ENCODE measurements at regions not wholly inside any gene's neighbourhood (a gene's known extent, or its start where the extent isn't known, plus 50 kb on each side); places are given as distances from the start of the nearest gene placed in this dataset.

GRCh38 chr11:36719358-36720107 is 121.5 kb upstream of the RAG2 start:
- no peak for DNase-seq
- TF ChIP-seq GATA1 (IDR thresholded peaks at IDR 0.05; ENCODE audit: low read depth, low read length), result no peak
- TF ChIP-seq POLR2A (IDR thresholded peaks at IDR 0.05; ENCODE audit: low read length), result no peak

GRCh38 chr11:36718451-36718850 is 120.4 kb upstream of the RAG2 start:
- DNase-seq, result no peak

GRCh38 chr11:36713715-36714114 is 115.7 kb upstream of the RAG2 start:
- no peak for DNase-seq
- TF ChIP-seq GATA1 (IDR thresholded peaks at IDR 0.05; ENCODE audit: low read depth, low read length) (no peak), POLR2A (IDR thresholded peaks at IDR 0.05; ENCODE audit: low read length) (no peak)

More at GRCh38 chr11:36718451-36718850, 120.4 kb upstream of the RAG2 start:
- no peak for TF ChIP-seq POLR2A (IDR thresholded peaks at IDR 0.05; ENCODE audit: low read length)
- no peak for TF ChIP-seq GATA1 (IDR thresholded peaks at IDR 0.05; ENCODE audit: low read depth, low read length)

- no peak for TF ChIP-seq POLR2A (IDR thresholded peaks at IDR 0.05; ENCODE audit: low read length)
- no peak for TF ChIP-seq GATA1 (IDR thresholded peaks at IDR 0.05; ENCODE audit: low read depth, low read length)
- DNase-seq, result no peak
These were observed 113.2 kb upstream of the RAG2 start for GRCh38 chr11:36711104-36711825.
